H1 (cell line): ENCODE measurements at regions not wholly inside any gene's neighbourhood (a gene's known extent, or its start where the extent isn't known, plus 50 kb on each side); places are given as distances from the start of the nearest gene placed in this dataset.

Experiments used
- CTCF ChIA-PET: fragments of 300-600 bp; sonication (Branson Sonifier 250); formaldehyde crosslinking; loops from one replicate; lab custom pipeline; 2021; ENCODE audit not compliant: partially characterized antibody; lab: Charles Lee
- POLR2A ChIA-PET: fragments of 300-600 bp; sonication (Branson Sonifier 250); formaldehyde crosslinking; loops from one replicate; lab custom pipeline; 2021; ENCODE audit warnings: inconsistent platforms; ENCODE audit not compliant: partially characterized antibody; lab: Charles Lee
- DNase-seq, 2 experiments: peaks; one replicate each; pipeline versions ENCODE4 v3.0.0 to v3.0.0-alpha.2; 2010 to 2022; ENCODE audit warnings: low spot score in 2 of 2, low read depth in 1 of 2, mixed read lengths in 1 of 2
- FAIRE-seq: peaks from 2 replicates; lab custom pipeline; 2011; peaks lifted over from hg19 to GRCh38; lab: Jason Lieb, UNC
- H2AFZ ChIP-seq: 2 replicates; pipeline ENCODE4 v1.8.1; 2012; ENCODE audit warnings: low read length, inconsistent platforms
- H2AK5ac ChIP-seq: 2 replicates; pipeline ENCODE4 v1.6.1; 2013; ENCODE audit warnings: low read depth, low read length
- H2BK120ac ChIP-seq: replicated peaks from 2 replicates; pipeline ENCODE3; 2013; ENCODE audit warnings: low read depth, low read length, inconsistent platforms
- H2BK12ac ChIP-seq: 2 replicates; pipeline ENCODE4 v1.6.1; 2013; ENCODE audit warnings: low read depth, low read length
- H2BK15ac ChIP-seq: 2 replicates; pipeline ENCODE4 v1.6.1; 2013; ENCODE audit warnings: low read length
- H2BK20ac ChIP-seq: 2 replicates; pipeline ENCODE4 v1.6.1; 2013; ENCODE audit warnings: low read length
- H2BK5ac ChIP-seq: 2 replicates; pipeline ENCODE4 v1.6.1; 2013; ENCODE audit warnings: low read depth, low read length
- H3K14ac ChIP-seq: 2 replicates; pipeline ENCODE4 v1.6.1; 2013; ENCODE audit warnings: inconsistent platforms; ENCODE audit not compliant: insufficient read length
- H3K18ac ChIP-seq: 2 replicates; pipeline ENCODE4 v1.6.1; 2013; ENCODE audit warnings: low read length; ENCODE audit errors: extremely low read depth
- H3K23ac ChIP-seq: 2 replicates; pipeline ENCODE4 v1.6.1; 2013; ENCODE audit warnings: inconsistent platforms; ENCODE audit not compliant: insufficient read length
- H3K23me2 ChIP-seq: 2 replicates; pipeline ENCODE4 v1.6.1; 2013; ENCODE audit warnings: low read depth, low read length
- H3K27ac ChIP-seq: 2 replicates; pipeline ENCODE4 v1.6.1; 2011; ENCODE audit warnings: low read depth, low read length, inconsistent platforms
- H3K27me3 ChIP-seq, 4 experiments: replicated peaks in 1 of 4; 1 replicate in 1 of 4; 2 replicates in 3 of 4; pipeline versions ENCODE4 v1.6.1 to v1.8.1; 2011 to 2013; ENCODE audit warnings: low read length in 3 of 4, mild to moderate bottlenecking in 3 of 4, inconsistent platforms in 2 of 4, mixed read lengths in 2 of 4, moderate library complexity in 1 of 4; ENCODE audit not compliant: control insufficient read depth in 3 of 4, insufficient read depth in 3 of 4; ENCODE audit errors: extremely low read depth in 1 of 4
- H3K36me3 ChIP-seq, 4 experiments: 2 replicates each; pipeline versions ENCODE4 v1.6.1 to v1.8.1; 2011 to 2013; ENCODE audit warnings: mild to moderate bottlenecking in 4 of 4, low read length in 3 of 4, moderate library complexity in 2 of 4, control low read depth in 1 of 4, inconsistent platforms in 1 of 4; ENCODE audit not compliant: insufficient read depth in 4 of 4, control insufficient read depth in 2 of 4
- H3K4ac ChIP-seq: replicated peaks from 2 replicates; pipeline ENCODE3; 2013; ENCODE audit warnings: low read length, low read depth, mixed read lengths, inconsistent platforms; ENCODE audit not compliant: insufficient read length
- H3K4me1 ChIP-seq, 4 experiments: replicated peaks in 1 of 4; 1 replicate in 1 of 4; 2 replicates in 3 of 4; pipeline versions ENCODE4 v1.6.1 to v1.8.1; 2011 to 2013; ENCODE audit warnings: low read length in 3 of 4, inconsistent platforms in 2 of 4, mixed read lengths in 1 of 4; ENCODE audit not compliant: insufficient read depth in 4 of 4, control insufficient read depth in 3 of 4
- H3K4me2 ChIP-seq, 2 experiments: 2 replicates each; pipeline versions ENCODE4 v1.6.1 to v1.8.1; 2011 to 2013; ENCODE audit warnings: low read depth in 2 of 2, low read length in 2 of 2, control low read depth in 1 of 2, inconsistent platforms in 1 of 2, mild to moderate bottlenecking in 1 of 2; ENCODE audit not compliant: insufficient read depth in 1 of 2
- H3K4me3 ChIP-seq, 4 experiments: fragments of 200-600, 300-600 bp in 1 of 4; sonication (generic), shearing (Covaris generic), sonication (Bioruptor Twin) in 1 of 4; 2 replicates each; pipeline versions ENCODE4 v1.5.1 to v1.8.1; 2011 to 2016; ENCODE audit warnings: low read length in 4 of 4, low read depth in 3 of 4, control low read depth in 2 of 4, inconsistent platforms in 2 of 4, mild to moderate bottlenecking in 2 of 4, mixed read lengths in 1 of 4, moderate library complexity in 1 of 4; ENCODE audit not compliant: insufficient read depth in 2 of 4; ENCODE audit errors: extremely low read depth in 1 of 4
- H3K56ac ChIP-seq: replicated peaks from 2 replicates; pipeline ENCODE3; 2013; ENCODE audit warnings: low read depth, mild to moderate bottlenecking, mixed read lengths, low read length, inconsistent platforms; ENCODE audit not compliant: insufficient read length
- H3K79me1 ChIP-seq: 2 replicates; pipeline ENCODE4 v1.6.1; 2013; ENCODE audit warnings: low read depth, low read length, control low read depth
- H3K79me2 ChIP-seq, 2 experiments: 2 replicates each; pipeline versions ENCODE4 v1.6.1 to v1.8.1; 2012 to 2013; ENCODE audit warnings: low read length in 2 of 2, mild to moderate bottlenecking in 2 of 2, inconsistent platforms in 1 of 2; ENCODE audit not compliant: insufficient read depth in 2 of 2, control insufficient read depth in 1 of 2
- H3K9ac ChIP-seq, 4 experiments: replicated peaks in 1 of 4; 1 replicate in 1 of 4; 2 replicates in 3 of 4; pipeline versions ENCODE4 v1.6.1 to v1.8.1; 2011 to 2013; ENCODE audit warnings: low read depth in 3 of 4, low read length in 3 of 4, control low read depth in 2 of 4, mild to moderate bottlenecking in 2 of 4, moderate library complexity in 2 of 4, inconsistent platforms in 1 of 4; ENCODE audit errors: extremely low read depth in 1 of 4
- H3K9me3 ChIP-seq, 2 experiments: 2 replicates each; pipeline versions ENCODE4 v1.6.1 to v1.8.1; 2012 to 2013; ENCODE audit warnings: mild to moderate bottlenecking in 2 of 2, moderate library complexity in 2 of 2, control low read depth in 1 of 2, inconsistent platforms in 1 of 2, low read depth in 1 of 2, low read length in 1 of 2, mixed read lengths in 1 of 2; ENCODE audit not compliant: insufficient read depth in 2 of 2
- H4K20me1 ChIP-seq, 2 experiments: replicated peaks in 1 of 2; 2 replicates each; pipeline versions ENCODE3 to v1.8.1; 2011 to 2013; ENCODE audit warnings: inconsistent platforms in 2 of 2, low read length in 2 of 2, mild to moderate bottlenecking in 1 of 2; ENCODE audit not compliant: insufficient read depth in 2 of 2, control insufficient read depth in 1 of 2
- H4K5ac ChIP-seq: 2 replicates; pipeline ENCODE4 v1.6.1; 2013; ENCODE audit warnings: low read length, low read depth, mixed read lengths, inconsistent platforms; ENCODE audit not compliant: insufficient read length
- H4K8ac ChIP-seq: 2 replicates; pipeline ENCODE4 v1.8.0; 2013; ENCODE audit warnings: mild to moderate bottlenecking, moderate library complexity, low read length, inconsistent platforms; ENCODE audit not compliant: insufficient read depth; ENCODE audit errors: extremely low read depth
- H4K91ac ChIP-seq: replicated peaks from 2 replicates; pipeline ENCODE3; 2013; ENCODE audit warnings: low read length, mixed read lengths, inconsistent platforms; ENCODE audit not compliant: insufficient read length
- BRCA1 ChIP-seq: IDR thresholded peaks from 2 replicates; pipeline ENCODE4 v1.6.1; 2012; ENCODE audit warnings: low read depth, low read length, improper control_type of control experiment
- CEBPB ChIP-seq: IDR thresholded peaks from 2 replicates; pipeline ENCODE4 v1.6.1; 2012; ENCODE audit warnings: low read depth, low read length
- CHD2 ChIP-seq: IDR thresholded peaks from 2 replicates; pipeline ENCODE4 v1.6.1; 2012; ENCODE audit warnings: low read length, improper control_type of control experiment
- EZH2 ChIP-seq: fragments of 200-600 bp; sonication (generic); IDR thresholded peaks from 2 replicates; pipeline ENCODE4 v1.7.1; 2012; ENCODE audit warnings: low read depth, mild to moderate bottlenecking, moderate library complexity, low read length, inconsistent platforms; ENCODE audit not compliant: severe bottlenecking
- GTF2F1 ChIP-seq: IDR thresholded peaks from 2 replicates; pipeline ENCODE4 v1.6.1; 2012; ENCODE audit warnings: low read depth, low read length, improper control_type of control experiment, borderline replicate concordance
- HDAC6 ChIP-seq: IDR thresholded peaks from one replicate; pipeline ENCODE4 v1.7.1; 2012; ENCODE audit warnings: low read depth, mild to moderate bottlenecking, inconsistent platforms, low read length, moderate library complexity
- PHF8 ChIP-seq: fragments of 200-600 bp; sonication (generic); conservative IDR thresholded peaks from 2 replicates; pipeline ENCODE4 v1.7.1; 2012; ENCODE audit warnings: low read depth, mild to moderate bottlenecking, inconsistent platforms, low read length, moderate library complexity
- POU5F1 ChIP-seq: IDR thresholded peaks from 2 replicates; pipeline ENCODE4 v1.6.1; 2011; ENCODE audit warnings: low read depth, mild to moderate bottlenecking, low read length, moderate library complexity
- RAD21 ChIP-seq, 2 experiments: IDR thresholded peaks in 1 of 2; conservative IDR thresholded peaks in 1 of 2; 2 replicates each; pipeline ENCODE4 v1.6.1; 2011; ENCODE audit warnings: low read depth in 2 of 2, low read length in 2 of 2, improper control_type of control experiment in 1 of 2, inconsistent platforms in 1 of 2, mild to moderate bottlenecking in 1 of 2, moderate library complexity in 1 of 2
- RXRA ChIP-seq: IDR thresholded peaks from 2 replicates; pipeline ENCODE4 v1.6.1; 2011; ENCODE audit warnings: low read depth, mild to moderate bottlenecking, low read length, moderate library complexity; ENCODE audit not compliant: insufficient read depth
- SIRT6 ChIP-seq: IDR thresholded peaks from one replicate; pipeline ENCODE4 v1.7.1; 2012; ENCODE audit warnings: low read length, inconsistent platforms
- SP4 ChIP-seq: IDR thresholded peaks from 2 replicates; pipeline ENCODE4 v1.6.1; 2012; ENCODE audit warnings: low read length, inconsistent platforms
- TCF12 ChIP-seq: IDR thresholded peaks from 2 replicates; pipeline ENCODE4 v1.6.1; 2011; ENCODE audit warnings: low read depth, mild to moderate bottlenecking, low read length
- WGBS, 2 experiments: shearing (Covaris generic) in 1 of 2; methylation state at CpG; one replicate each; pipeline versions ENCODE4 v1.1.6 to v1.1.7; 2013 to 2015; ENCODE audit warnings: low lambda C conversion rate in 2 of 2, mixed read lengths in 2 of 2, inconsistent platforms in 1 of 2, low coverage in 1 of 2, missing lambda C conversion rate in 1 of 2; ENCODE audit not compliant: insufficient replicate concordance in 2 of 2, insufficient coverage in 1 of 2, insufficient read length in 1 of 2; ENCODE audit errors: extremely low coverage in 1 of 2, missing lambda C conversion rate in 1 of 2; 5-methylcytosine and 5-hydroxymethylcytosine counted together
- TF ChIP-seq, protein P1 (sequence below): IDR thresholded peaks from 2 replicates; pipeline ENCODE4 v1.6.1; 2012; ENCODE audit warnings: low read length, inconsistent platforms

- H2BK20ac ChIP-seq, result no peak overlapping the region
- no peaks in the 10 kb centered on the region; a peak in 1 of 4 replicates for H3K9me3 ChIP-seq
- H4K5ac ChIP-seq, result no peak overlapping the region
- H2BK120ac ChIP-seq, result no peak overlapping the region
- H2AK5ac ChIP-seq, result no peak overlapping the region
- H3K18ac ChIP-seq, result no peak overlapping the region
- H2BK15ac ChIP-seq, result no peak overlapping the region
- H3K9ac ChIP-seq, result no peak overlapping the region
- H3K79me2 ChIP-seq, result no peaks in the 10 kb centered on the region
- FAIRE-seq, result no peak
- ChIA-PET POLR2A (no interaction called here), CTCF (interaction anchor here (1.0 to 1.1 kb wide), 3 partner anchors 13 to 43 kb away, joined by 3 to 4 read pairs (median 3); no protein-coding TSS in a partner anchor)
- no peaks in the 10 kb centered on the region for H3K79me1 ChIP-seq
- H2AFZ ChIP-seq, result no peak overlapping the region
- no peak overlapping the region for H3K4me3 ChIP-seq
- 86% methylated on average over 2 of the region's 2 CpGs; no CpG with 5 or more reads in 1 of the 2 experiments for WGBS, 2 experiments
- H4K20me1 ChIP-seq, result no peaks in the 10 kb centered on the region
- no peak for TF ChIP-seq POU5F1
- TF ChIP-seq RXRA, result no peak
- no peak for TF ChIP-seq SIRT6
- TF ChIP-seq RAD21 (IDR thresholded peaks at IDR 0.05 in 1 of 2, conservative IDR thresholded peaks at IDR 0.05 in 1 of 2; ENCODE audit: low read depth in 2 of 2, low read length in 2 of 2), result no peak
- no peak for TF ChIP-seq CEBPB
- no peak for TF ChIP-seq HDAC6
- no peak for TF ChIP-seq EZH2
- TF ChIP-seq, protein P1, sequence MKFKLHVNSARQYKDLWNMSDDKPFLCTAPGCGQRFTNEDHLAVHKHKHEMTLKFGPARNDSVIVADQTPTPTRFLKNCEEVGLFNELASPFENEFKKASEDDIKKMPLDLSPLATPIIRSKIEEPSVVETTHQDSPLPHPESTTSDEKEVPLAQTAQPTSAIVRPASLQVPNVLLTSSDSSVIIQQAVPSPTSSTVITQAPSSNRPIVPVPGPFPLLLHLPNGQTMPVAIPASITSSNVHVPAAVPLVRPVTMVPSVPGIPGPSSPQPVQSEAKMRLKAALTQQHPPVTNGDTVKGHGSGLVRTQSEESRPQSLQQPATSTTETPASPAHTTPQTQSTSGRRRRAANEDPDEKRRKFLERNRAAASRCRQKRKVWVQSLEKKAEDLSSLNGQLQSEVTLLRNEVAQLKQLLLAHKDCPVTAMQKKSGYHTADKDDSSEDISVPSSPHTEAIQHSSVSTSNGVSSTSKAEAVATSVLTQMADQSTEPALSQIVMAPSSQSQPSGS, result no peak
- TF ChIP-seq GTF2F1, result no peak
- no peak for TF ChIP-seq PHF8
- no peak for TF ChIP-seq SP4
- TF ChIP-seq CHD2, result no peak
- no peak for TF ChIP-seq TCF12
- TF ChIP-seq BRCA1, result no peak
- no peak overlapping the region for H3K56ac ChIP-seq
- no peak overlapping the region for H4K91ac ChIP-seq
- H3K23me2 ChIP-seq, result no peaks in the 10 kb centered on the region
- no peak overlapping the region for H3K27ac ChIP-seq
- H2BK5ac ChIP-seq, result no peak overlapping the region
- no peak overlapping the region for H3K23ac ChIP-seq
- no peak overlapping the region for H4K8ac ChIP-seq
- H3K4me1 ChIP-seq, result peaks cover 0 to 3% (median 0%) of the 10 kb centered on the region in 4 experiments; a peak in 1 of 7 replicates
- no peaks in the 10 kb centered on the region for H3K36me3 ChIP-seq
- H3K4me2 ChIP-seq, result no peak overlapping the region
- H3K4ac ChIP-seq, result no peak overlapping the region
- no peak overlapping the region for H2BK12ac ChIP-seq
- H3K27me3 ChIP-seq, result peaks cover 0 to 1% (median 0%) of the 10 kb centered on the region in 4 experiments; a peak in 1 of 7 replicates
- DNase-seq, result no peak
- no peak overlapping the region for H3K14ac ChIP-seq
Measured at GRCh38 chr10:61184429-61184828, 240.4 kb upstream of the RHOBTB1 start.
